GM23338 (cell line): ENCODE measurements at regions not wholly inside any gene's neighbourhood (a gene's known extent, or its start where the extent isn't known, plus 50 kb on each side); places are given as distances from the start of the nearest gene placed in this dataset.
A peak's percentile ranks its signal among the peaks of the same experiment; 100 is the strongest.

ENCODE experiments used
- ATAC-seq: fragments of 200-7000 bp; cut with Tn5 transposase; 3 replicates; pipeline ENCODE4 v1.9.1; 2020
- DNase-seq: peaks from one replicate; pipeline ENCODE4 v3.0.0-alpha.2; 2015; ENCODE audit warnings: low spot score
- H2AFZ ChIP-seq: fragments of 200-600 bp; sonication (generic); 2 replicates; pipeline ENCODE4 v1.8.0; 2016; ENCODE audit warnings: antibody characterized with exemption, mild to moderate bottlenecking, moderate library complexity
- H3F3A ChIP-seq: fragments of 200-600 bp; sonication (generic); replicated peaks from 2 replicates; pipeline ENCODE4 v1.8.0; 2017; ENCODE audit warnings: antibody characterized with exemption, mixed run types, low read depth
- H3K27ac ChIP-seq: fragments of 200-600 bp; sonication (generic); 2 replicates; pipeline ENCODE4 v1.6.1; 2016; ENCODE audit warnings: low read depth
- H3K27me3 ChIP-seq: fragments of 200-600 bp; sonication (generic); 2 replicates; pipeline ENCODE4 v1.8.0; 2016; ENCODE audit warnings: mild to moderate bottlenecking, mixed run types, moderate library complexity; ENCODE audit not compliant: insufficient read depth
- H3K36me3 ChIP-seq: fragments of 200-600 bp; sonication (generic); 2 replicates; pipeline ENCODE4 v1.8.0; 2016; ENCODE audit warnings: mild to moderate bottlenecking; ENCODE audit not compliant: insufficient read depth
- H3K4me1 ChIP-seq: fragments of 200-600 bp; sonication (generic); 2 replicates; pipeline ENCODE4 v1.8.0; 2016; ENCODE audit warnings: mild to moderate bottlenecking, moderate library complexity; ENCODE audit not compliant: insufficient read depth
- H3K4me2 ChIP-seq: fragments of 200-600 bp; sonication (generic); 2 replicates; pipeline ENCODE4 v1.7.1; 2017; ENCODE audit warnings: mixed run types
- H3K4me3 ChIP-seq: fragments of 200-600 bp; sonication (generic); 2 replicates; pipeline ENCODE4 v1.6.1; 2016; ENCODE audit warnings: mixed run types
- H3K79me2 ChIP-seq: fragments of 200-600 bp; sonication (generic); replicated peaks from 2 replicates; pipeline ENCODE4 v1.8.0; 2017; ENCODE audit warnings: mild to moderate bottlenecking; ENCODE audit not compliant: insufficient read depth
- H3K9me2 ChIP-seq: fragments of 200-600 bp; sonication (generic); 2 replicates; pipeline ENCODE4 v1.8.0; 2017; ENCODE audit not compliant: insufficient read depth
- H4K20me1 ChIP-seq: fragments of 200-600 bp; sonication (generic); replicated peaks from 2 replicates; pipeline ENCODE4 v1.8.0; 2017; ENCODE audit warnings: mild to moderate bottlenecking; ENCODE audit not compliant: insufficient read depth
- H3K27ac Mint-ChIP-seq: 2 replicates; pipeline ENCODE4 v1.8.0; 2020; ENCODE audit warnings: inconsistent platforms, mild to moderate bottlenecking, moderate library complexity, mixed read lengths
- H3K27me3 Mint-ChIP-seq: 3 replicates; pipeline ENCODE4 v1.8.0; 2022; ENCODE audit warnings: low read depth, mild to moderate bottlenecking, moderate library complexity, mixed read lengths, inconsistent platforms; ENCODE audit not compliant: insufficient read depth, poor library complexity
- H3K36me3 Mint-ChIP-seq: 3 replicates; pipeline ENCODE4 v1.8.0; 2021; ENCODE audit warnings: low read depth, mild to moderate bottlenecking, inconsistent platforms, moderate library complexity, mixed read lengths
- H3K4me1 Mint-ChIP-seq: 3 replicates; pipeline ENCODE4 v1.8.0; 2020; ENCODE audit warnings: mild to moderate bottlenecking, inconsistent platforms, mixed read lengths
- H3K4me3 Mint-ChIP-seq: 3 replicates; pipeline ENCODE4 v1.8.0; 2021; ENCODE audit warnings: moderate library complexity, mild to moderate bottlenecking, inconsistent platforms, mixed read lengths
- H3K9me3 Mint-ChIP-seq: 3 replicates; pipeline ENCODE4 v1.8.0; 2020; ENCODE audit warnings: moderate library complexity, mild to moderate bottlenecking, inconsistent platforms, mixed read lengths
- CREB1 ChIP-seq: fragments of 250-450 bp; sonication (Bioruptor Pico); IDR thresholded peaks from 2 replicates; pipeline ENCODE4 v1.5.0; 2020; ENCODE audit warnings: low read depth, mild to moderate bottlenecking, moderate library complexity
- CTCF ChIP-seq, 2 experiments: fragments of 200-600 bp in 1 of 2; sonication (generic) in 1 of 2; conservative IDR thresholded peaks; 2 replicates each; pipeline versions ENCODE4 v1.5.1 to v1.6.1; 2016 to 2017; ENCODE audit warnings: antibody characterized with exemption in 2 of 2, low read depth in 2 of 2, mild to moderate bottlenecking in 2 of 2, moderate library complexity in 1 of 2
- ETS1 ChIP-seq: IDR thresholded peaks from 2 replicates; pipeline ENCODE4 v1.6.1; 2016; ENCODE audit warnings: antibody characterized with exemption
- EZH2 ChIP-seq: fragments of 200-600 bp; sonication (generic); IDR thresholded peaks from one replicate; pipeline ENCODE4 v1.8.0; 2017; ENCODE audit warnings: antibody characterized with exemption, mild to moderate bottlenecking, low read depth; ENCODE audit not compliant: unreplicated experiment
- EZH2phosphoT487 ChIP-seq: fragments of 200-600 bp; sonication (generic); IDR thresholded peaks from one replicate; pipeline ENCODE4 v1.8.1; 2018; ENCODE audit warnings: antibody characterized with exemption; ENCODE audit not compliant: unreplicated experiment
- JUNB ChIP-seq: IDR thresholded peaks from one replicate; pipeline ENCODE4 v1.6.1; 2016; ENCODE audit warnings: antibody characterized with exemption; ENCODE audit not compliant: unreplicated experiment
- NANOG ChIP-seq: IDR thresholded peaks from 2 replicates; pipeline ENCODE4 v1.6.1; 2016; ENCODE audit warnings: antibody characterized with exemption, borderline replicate concordance
- POLR2AphosphoS5 ChIP-seq: IDR thresholded peaks from 2 replicates; pipeline ENCODE4 v1.6.1; 2016; ENCODE audit warnings: antibody characterized with exemption, low read depth
- REST ChIP-seq: IDR thresholded peaks from one replicate; pipeline ENCODE4 v1.6.1; 2018; ENCODE audit warnings: antibody characterized with exemption; ENCODE audit not compliant: unreplicated experiment
- STAT1 ChIP-seq: IDR thresholded peaks from one replicate; pipeline ENCODE4 v1.6.1; 2016; ENCODE audit warnings: antibody characterized with exemption; ENCODE audit not compliant: unreplicated experiment
- ZNF114 ChIP-seq: fragments of 250-450 bp; sonication (Bioruptor Pico); IDR thresholded peaks from 2 replicates; pipeline ENCODE4 v1.5.0; 2020; ENCODE audit warnings: mild to moderate bottlenecking, moderate library complexity

GRCh38 chr6:147132889-147133288 is 71.3 kb upstream of the STXBP5 start:
- Mint-ChIP-seq H3K27me3 (no peaks in the 10 kb centered on the region), H3K4me3 (no peak overlapping the region), H3K9me3 (no peaks in the 10 kb centered on the region), H3K4me1 (peaks cover 26% of the 10 kb centered on the region), H3K27ac (peak overlapping the region; percentile 94), H3K36me3 (no peaks in the 10 kb centered on the region)
- H3K4me1 ChIP-seq = peaks cover 31% of the 10 kb centered on the region
- peak; percentile 7 for DNase-seq
- H3K36me3 ChIP-seq = no peaks in the 10 kb centered on the region
- no peak overlapping the region for H3K4me2 ChIP-seq
- no peaks in the 10 kb centered on the region for H3F3A ChIP-seq
- H3K27ac ChIP-seq = no peak overlapping the region
- no peak for ATAC-seq
- H2AFZ ChIP-seq = no peak overlapping the region
- no peaks in the 10 kb centered on the region for H3K27me3 ChIP-seq
- TF ChIP-seq NANOG = no peak
- TF ChIP-seq STAT1 = no peak
- no peak for TF ChIP-seq ZNF114 (CRISPR knock-in tag)
- no peak for TF ChIP-seq REST
- no peak for TF ChIP-seq CREB1 (CRISPR knock-in tag)
- TF ChIP-seq JUNB = no peak
- TF ChIP-seq CTCF (conservative IDR thresholded peaks at IDR 0.05; ENCODE audit: low read depth in 2 of 2) = no peak
- no peak for TF ChIP-seq ETS1
- no peak for TF ChIP-seq POLR2AphosphoS5
- no peak for TF ChIP-seq EZH2phosphoT487
- no peak for TF ChIP-seq EZH2
- H4K20me1 ChIP-seq = no peaks in the 10 kb centered on the region
- H3K79me2 ChIP-seq = no peaks in the 10 kb centered on the region
- H3K4me3 ChIP-seq = no peak overlapping the region
- H3K9me2 ChIP-seq = no peaks in the 10 kb centered on the region
